Cardiac fibroblast (primary cell): ENCODE measurements at regions not wholly inside any gene's neighbourhood (a gene's known extent, or its start where the extent isn't known, plus 50 kb on each side); places are given as distances from the start of the nearest gene placed in this dataset.

Source experiments
- DNase-seq, 2 donors: peaks; one replicate each; pipeline versions ENCODE4 v3.0.0 to v3.0.0-alpha.2; 2010; ENCODE audit warnings: low read depth in 2 of 2
- H3K4me3 ChIP-seq, 2 donors: replicated peaks in 1 of 2; 1 replicate in 1 of 2; 2 replicates in 1 of 2; pipeline ENCODE4 v1.5.1; 2011; ENCODE audit warnings: low read depth in 2 of 2, low read length in 2 of 2, mild to moderate bottlenecking in 2 of 2, moderate library complexity in 1 of 2
- CTCF ChIP-seq: IDR thresholded peaks from one replicate; pipeline ENCODE4 v1.5.1; 2011; ENCODE audit warnings: low read depth, mild to moderate bottlenecking, low read length, inconsistent platforms

- peak; percentile 76 to 88 for DNase-seq
- H3K4me3 ChIP-seq: no peak overlapping the region
- TF ChIP-seq CTCF: peak; percentile 86
Observed at GRCh38 chr18:67104700-67105284, 411.7 kb downstream of the DSEL start.

GRCh38 chr18:67094123-67094522 is 422.4 kb downstream of the DSEL start:
- no peak for TF ChIP-seq CTCF
- H3K4me3 ChIP-seq: no peak overlapping the region
- no peak for DNase-seq

- H3K4me3 ChIP-seq: no peak overlapping the region
- no peak for TF ChIP-seq CTCF
- no peak for DNase-seq
Observed at GRCh38 chr18:67092141-67092540, 424.4 kb downstream of the DSEL start.

- no peak for DNase-seq
- H3K4me3 ChIP-seq: no peak overlapping the region
- no peak for TF ChIP-seq CTCF
Observed at GRCh38 chr18:67081482-67082211, 434.9 kb downstream of the DSEL start.

GRCh38 chr18:67080601-67081000 is 435.9 kb downstream of the DSEL start:
- H3K4me3 ChIP-seq: no peak overlapping the region
- DNase-seq: no peak
- TF ChIP-seq CTCF: no peak

- no peak for TF ChIP-seq CTCF
Observed at GRCh38 chr18:67074309-67074708, 442.2 kb downstream of the DSEL start.

More at GRCh38 chr18:67074309-67074708, 442.2 kb downstream of the DSEL start:
- DNase-seq: no peak
- H3K4me3 ChIP-seq: no peak overlapping the region
